B cell (primary cell): ENCODE measurements at regions not wholly inside any gene's neighbourhood (a gene's known extent, or its start where the extent isn't known, plus 50 kb on each side); places are given as distances from the start of the nearest gene placed in this dataset.

Experiments
- ATAC-seq: fragments of 200-7000 bp; cut with Tn5 transposase; one replicate; pipeline ENCODE4 v1.10.0; 2021; ENCODE audit warnings: low read depth, mild to moderate bottlenecking, moderate number of reproducible peaks, moderate library complexity
- CTCF ChIA-PET: fragments of 350-600 bp; sonication (Branson Sonifier 250); formaldehyde crosslinking; loops from one replicate; lab custom pipeline; 2021; ENCODE audit warnings: antibody characterized with exemption, inconsistent platforms; lab: Charles Lee
- POLR2A ChIA-PET: fragments of 350-600 bp; sonication (Branson Sonifier 250); formaldehyde crosslinking; loops from one replicate; lab custom pipeline; 2021; ENCODE audit warnings: antibody characterized with exemption; lab: Charles Lee
- DNase-seq: peaks from one replicate; pipeline ENCODE4 v3.0.0; 2013
- H2AFZ ChIP-seq: 2 replicates; pipeline ENCODE4 v1.6.1; 2012; ENCODE audit warnings: mild to moderate bottlenecking, low read depth, low read length; ENCODE audit not compliant: insufficient read depth, poor library complexity, severe bottlenecking
- H3K27ac ChIP-seq, 2 donors: 1 replicate in 1 of 2; 2 replicates in 1 of 2; pipeline ENCODE4 v1.5.1; 2012 to 2013; ENCODE audit warnings: low read length in 2 of 2, mild to moderate bottlenecking in 2 of 2, moderate library complexity in 1 of 2
- H3K27me3 ChIP-seq, 4 experiments: fragments of 200-600 bp in 1 of 4; sonication (generic) in 1 of 4; replicated peaks in 1 of 4; 1 replicate in 2 of 4; 2 replicates in 2 of 4; pipeline versions ENCODE4 v1.6.1 to v1.7.0; 2013 to 2016; ENCODE audit warnings: low read length in 3 of 4, mild to moderate bottlenecking in 2 of 4, mixed read lengths in 1 of 4, moderate library complexity in 1 of 4; ENCODE audit not compliant: insufficient read depth in 4 of 4, control insufficient read depth in 3 of 4; ENCODE audit errors: control extremely low read depth in 1 of 4
- H3K36me3 ChIP-seq, 2 experiments: replicated peaks in 1 of 2; 1 replicate in 1 of 2; 2 replicates in 1 of 2; pipeline versions ENCODE4 v1.6.1 to v1.7.1; 2013; ENCODE audit warnings: low read length in 1 of 2; ENCODE audit not compliant: insufficient read depth in 2 of 2, control insufficient read depth in 1 of 2; ENCODE audit errors: control extremely low read depth in 1 of 2, extremely low read depth in 1 of 2
- H3K4me1 ChIP-seq, 2 donors: fragments of 200-600 bp in 1 of 2; sonication (generic) in 1 of 2; 1 replicate in 1 of 2; 2 replicates in 1 of 2; pipeline versions ENCODE4 v1.5.1 to v1.6.1; 2013 to 2017; ENCODE audit warnings: low read length in 2 of 2; ENCODE audit not compliant: control insufficient read depth in 2 of 2, insufficient read depth in 2 of 2
- H3K4me2 ChIP-seq: replicated peaks from 2 replicates; pipeline ENCODE3; 2012; ENCODE audit warnings: mild to moderate bottlenecking, low read depth, low read length; ENCODE audit not compliant: poor library complexity, severe bottlenecking
- H3K4me3 ChIP-seq, 5 experiments: fragments of 200-600 bp in 1 of 5; sonication (generic) in 1 of 5; 1 replicate in 3 of 5; 2 replicates in 2 of 5; pipeline versions ENCODE4 v1.5.1 to v1.7.0; 2011 to 2016; ENCODE audit warnings: low read length in 4 of 5, mild to moderate bottlenecking in 4 of 5, low read depth in 2 of 5, control low read depth in 1 of 5, moderate library complexity in 1 of 5; ENCODE audit not compliant: insufficient read depth in 1 of 5; ENCODE audit errors: control extremely low read depth in 1 of 5, extremely low read depth in 1 of 5
- H3K79me2 ChIP-seq: fragments of 200-600 bp; sonication (generic); one replicate; pipeline ENCODE4 v1.6.0; 2016; ENCODE audit warnings: low read length; ENCODE audit not compliant: control insufficient read depth, insufficient read depth
- H3K9ac ChIP-seq: fragments of 200-600 bp; sonication (generic); 2 replicates; pipeline ENCODE4 v1.6.1; 2017; ENCODE audit warnings: mild to moderate bottlenecking, low read length, moderate library complexity
- H3K9me3 ChIP-seq, 3 donors: one replicate each; pipeline versions ENCODE4 v1.6.1 to v1.7.1; 2013; ENCODE audit warnings: low read length in 2 of 3; ENCODE audit not compliant: control insufficient read depth in 2 of 3, insufficient read depth in 1 of 3; ENCODE audit errors: control extremely low read depth in 1 of 3
- H4K20me1 ChIP-seq: 2 replicates; pipeline ENCODE4 v1.6.0; 2012; ENCODE audit warnings: mild to moderate bottlenecking, low read length; ENCODE audit not compliant: insufficient read depth, control insufficient read depth, poor library complexity, severe bottlenecking
- H3K27ac Mint-ChIP-seq: one replicate; pipeline ENCODE4 v1.8.0; 2021; ENCODE audit warnings: mixed read lengths
- H3K27me3 Mint-ChIP-seq: one replicate; pipeline ENCODE4 v1.8.0; 2021; ENCODE audit warnings: mixed read lengths
- H3K4me1 Mint-ChIP-seq: one replicate; pipeline ENCODE4 v1.8.0; 2021; ENCODE audit warnings: mixed read lengths
- H3K4me3 Mint-ChIP-seq: one replicate; pipeline ENCODE4 v1.8.0; 2021; ENCODE audit warnings: mixed read lengths
- H3K9me3 Mint-ChIP-seq: one replicate; pipeline ENCODE4 v1.8.0; 2022; ENCODE audit warnings: mixed read lengths; ENCODE audit not compliant: insufficient read depth
- CTCF ChIP-seq: fragments of 200-600 bp; IDR thresholded peaks from one replicate; pipeline ENCODE4 v1.8.0; 2022; ENCODE audit warnings: antibody characterized with exemption, mild to moderate bottlenecking
- EZH2 ChIP-seq: IDR thresholded peaks from 2 replicates; pipeline ENCODE4 v1.6.1; 2012; ENCODE audit warnings: borderline replicate concordance, low read depth, mild to moderate bottlenecking, moderate library complexity, low read length; ENCODE audit not compliant: insufficient read depth, poor library complexity, severe bottlenecking
- WGBS: methylation state at CpG from one replicate; pipeline ENCODE4 v1.1.5; 2013; ENCODE audit warnings: missing lambda C conversion rate; ENCODE audit not compliant: insufficient coverage; 5-methylcytosine and 5-hydroxymethylcytosine counted together
- intact Hi-C: fragments of 100-400 bp; cut with micrococcal nuclease; formaldehyde crosslinking; loops from one replicate; pipeline ENCODE4 v1.10.0; 2022

GRCh38 chr21:38903690-38904139 is 98.0 kb downstream of the ETS2 start:
- DNase-seq = no peak
- Mint-ChIP-seq H3K27me3 (peaks cover 5% of the 10 kb centered on the region), H3K4me3 (no peak overlapping the region), H3K4me1 (no peaks in the 10 kb centered on the region), H3K9me3 (peaks cover 4% of the 10 kb centered on the region), H3K27ac (no peak overlapping the region)
- Histone ChIP-seq H3K27ac (no peak overlapping the region), H3K27me3 (no peaks in the 10 kb centered on the region), H3K9ac (no peak overlapping the region), H4K20me1 (no peaks in the 10 kb centered on the region), H3K79me2 (no peaks in the 10 kb centered on the region), H3K4me3 (no peak overlapping the region), H3K36me3 (no peaks in the 10 kb centered on the region), H3K9me3 (peaks cover 0 to 1% (median 0%) of the 10 kb centered on the region in 3 donors), H3K4me1 (no peaks in the 10 kb centered on the region), H3K4me2 (no peak overlapping the region), H2AFZ (no peak overlapping the region)
- WGBS = 95% methylated on average over 10 of the region's 13 CpGs
- TF ChIP-seq EZH2 (no peak), CTCF (no peak)
- CTCF ChIA-PET = no interaction called here
- POLR2A ChIA-PET = no interaction called here
- intact Hi-C loops = no loop called here
- ATAC-seq = no peak

DNA sequence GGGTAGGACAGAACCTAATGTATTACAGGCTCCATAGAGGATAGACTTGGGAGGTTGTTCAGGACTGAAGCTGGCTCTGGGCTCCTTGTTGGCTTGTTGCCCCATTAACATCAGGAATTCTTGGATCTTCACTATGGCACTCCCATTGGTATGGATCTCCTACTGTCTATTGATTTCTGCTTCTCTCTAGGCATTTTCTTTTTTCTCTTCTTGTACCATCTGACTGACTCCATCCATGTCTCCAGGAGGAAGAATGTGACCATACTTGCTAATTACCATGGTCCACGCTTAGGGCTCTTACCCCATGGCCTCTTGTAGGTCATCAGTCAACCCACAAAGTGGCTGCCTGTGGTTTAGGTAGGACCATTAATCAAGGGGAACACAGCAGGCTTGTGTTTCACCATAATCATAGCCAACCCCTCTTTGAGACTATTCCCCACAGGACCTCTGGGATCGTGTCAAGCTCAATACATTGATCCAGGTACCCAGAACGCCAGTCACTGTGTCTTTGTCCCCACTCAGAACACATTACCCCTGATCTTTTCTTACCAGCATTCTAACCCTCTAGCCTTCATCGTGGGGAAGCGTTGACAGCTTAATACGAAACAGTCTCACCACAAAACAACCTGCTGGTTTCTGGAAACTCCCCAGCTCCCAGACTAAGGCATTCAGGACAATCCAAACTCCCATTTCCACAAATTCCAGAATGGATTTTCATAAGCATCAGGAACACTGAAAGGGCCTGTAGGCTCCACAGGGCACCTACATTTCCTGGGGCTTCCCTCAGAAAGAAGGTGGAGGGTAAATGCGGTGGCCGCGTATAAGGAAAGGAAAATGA is 97.1 kb downstream of the ETS2 start:
- POLR2A ChIA-PET = no interaction called here
- CTCF ChIA-PET = no interaction called here
- H2AFZ ChIP-seq = no peak overlapping the region

More for the DNA sequence above, 97.1 kb downstream of the ETS2 start:
- H3K36me3 ChIP-seq = no peaks in the 10 kb centered on the region
- H3K4me1 Mint-ChIP-seq = no peaks in the 10 kb centered on the region
- TF ChIP-seq CTCF = no peak
- no peak for TF ChIP-seq EZH2
- H3K4me3 Mint-ChIP-seq = no peak overlapping the region
- H3K9ac ChIP-seq = no peak overlapping the region
- no peak overlapping the region for H3K4me2 ChIP-seq
- no peaks in the 10 kb centered on the region for H3K27me3 ChIP-seq
- H3K27ac Mint-ChIP-seq = no peak overlapping the region
- H4K20me1 ChIP-seq = no peaks in the 10 kb centered on the region
- WGBS = 94% methylated on average over 5 of the region's 9 CpGs
- no peak overlapping the region for H3K27ac ChIP-seq
- intact Hi-C loops = no loop called here
- DNase-seq (no peak), ATAC-seq (no peak)
- H3K4me3 ChIP-seq = no peak overlapping the region
- H3K27me3 Mint-ChIP-seq = no peaks in the 10 kb centered on the region
- no peaks in the 10 kb centered on the region for H3K79me2 ChIP-seq
- H3K9me3 ChIP-seq = peaks cover 0 to 1% (median 0%) of the 10 kb centered on the region in 3 donors
- H3K9me3 Mint-ChIP-seq = peaks cover 4% of the 10 kb centered on the region
- H3K4me1 ChIP-seq = no peaks in the 10 kb centered on the region
